Neural progenitor cell (in vitro differentiated cells): ENCODE measurements at regions not wholly inside any gene's neighbourhood (a gene's known extent, or its start where the extent isn't known, plus 50 kb on each side); places are given as distances from the start of the nearest gene placed in this dataset.

Source experiments
- DNase-seq: peaks from one replicate; pipeline ENCODE4 v3.0.0-alpha.2; 2016; ENCODE audit warnings: low spot score
- H2AFZ ChIP-seq: fragments of 200-600 bp; sonication (generic); replicated peaks from 2 replicates; pipeline ENCODE4 v1.6.1; 2016; ENCODE audit warnings: antibody characterized with exemption
- H3F3A ChIP-seq: fragments of 200-600 bp; sonication (generic); 2 replicates; pipeline ENCODE4 v1.6.1; 2016; ENCODE audit warnings: antibody characterized with exemption, low read depth
- H3K27ac ChIP-seq: fragments of 200-600 bp; sonication (generic); 2 replicates; pipeline ENCODE4 v1.5.1; 2016; ENCODE audit warnings: mild to moderate bottlenecking
- H3K27me3 ChIP-seq: fragments of 200-600 bp; sonication (generic); 2 replicates; pipeline ENCODE4 v1.6.1; 2016; ENCODE audit warnings: mild to moderate bottlenecking, moderate library complexity
- H3K36me3 ChIP-seq: fragments of 200-600 bp; sonication (generic); 2 replicates; pipeline ENCODE4 v1.5.1; 2016
- H3K4me1 ChIP-seq: fragments of 200-600 bp; sonication (generic); 2 replicates; pipeline ENCODE4 v1.6.1; 2016; ENCODE audit warnings: mixed run types
- H3K4me2 ChIP-seq: fragments of 200-600 bp; sonication (generic); 2 replicates; pipeline ENCODE4 v1.6.1; 2016
- H3K4me3 ChIP-seq: fragments of 200-600 bp; sonication (generic); 2 replicates; pipeline ENCODE4 v1.5.1; 2016
- H3K79me2 ChIP-seq: fragments of 200-600 bp; sonication (generic); 2 replicates; pipeline ENCODE4 v1.6.1; 2016; ENCODE audit warnings: low read depth
- H3K9ac ChIP-seq: fragments of 200-600 bp; sonication (generic); 2 replicates; pipeline ENCODE4 v1.6.1; 2016
- H3K9me3 ChIP-seq: fragments of 200-600 bp; sonication (generic); 2 replicates; pipeline ENCODE4 v1.5.1; 2016; ENCODE audit warnings: low read depth
- H4K20me1 ChIP-seq: fragments of 200-600 bp; sonication (generic); 2 replicates; pipeline ENCODE4 v1.6.1; 2016; ENCODE audit warnings: low read depth
- H3K27ac Mint-ChIP-seq: 3 replicates; pipeline ENCODE4 v1.8.0; 2021; ENCODE audit warnings: mixed read lengths
- H3K27me3 Mint-ChIP-seq: 2 replicates; pipeline ENCODE4 v1.8.0; 2022; ENCODE audit warnings: low read depth, mild to moderate bottlenecking, inconsistent platforms, moderate library complexity, mixed read lengths; ENCODE audit not compliant: insufficient read depth
- H3K36me3 Mint-ChIP-seq: 3 replicates; pipeline ENCODE4 v1.8.0; 2021; ENCODE audit warnings: mixed read lengths
- H3K4me1 Mint-ChIP-seq: 3 replicates; pipeline ENCODE4 v1.8.0; 2021; ENCODE audit warnings: mixed read lengths
- H3K4me3 Mint-ChIP-seq: 3 replicates; pipeline ENCODE4 v1.8.0; 2021; ENCODE audit warnings: mild to moderate bottlenecking, moderate library complexity, mixed read lengths
- H3K9me3 Mint-ChIP-seq: 3 replicates; pipeline ENCODE4 v1.8.0; 2020; ENCODE audit warnings: mixed read lengths
- CTCF ChIP-seq: fragments of 200-600 bp; sonication (generic); IDR thresholded peaks from 2 replicates; pipeline ENCODE4 v1.5.1; 2017; ENCODE audit warnings: antibody characterized with exemption, mild to moderate bottlenecking
- EZH2 ChIP-seq: fragments of 200-600 bp; sonication (generic); IDR thresholded peaks from 2 replicates; pipeline ENCODE4 v1.6.1; 2017; ENCODE audit warnings: antibody characterized with exemption, mild to moderate bottlenecking, moderate library complexity
- EZH2phosphoT487 ChIP-seq: fragments of 200-600 bp; sonication (generic); IDR thresholded peaks from 2 replicates; pipeline ENCODE4 v1.6.1; 2017; ENCODE audit warnings: antibody characterized with exemption

DNA sequence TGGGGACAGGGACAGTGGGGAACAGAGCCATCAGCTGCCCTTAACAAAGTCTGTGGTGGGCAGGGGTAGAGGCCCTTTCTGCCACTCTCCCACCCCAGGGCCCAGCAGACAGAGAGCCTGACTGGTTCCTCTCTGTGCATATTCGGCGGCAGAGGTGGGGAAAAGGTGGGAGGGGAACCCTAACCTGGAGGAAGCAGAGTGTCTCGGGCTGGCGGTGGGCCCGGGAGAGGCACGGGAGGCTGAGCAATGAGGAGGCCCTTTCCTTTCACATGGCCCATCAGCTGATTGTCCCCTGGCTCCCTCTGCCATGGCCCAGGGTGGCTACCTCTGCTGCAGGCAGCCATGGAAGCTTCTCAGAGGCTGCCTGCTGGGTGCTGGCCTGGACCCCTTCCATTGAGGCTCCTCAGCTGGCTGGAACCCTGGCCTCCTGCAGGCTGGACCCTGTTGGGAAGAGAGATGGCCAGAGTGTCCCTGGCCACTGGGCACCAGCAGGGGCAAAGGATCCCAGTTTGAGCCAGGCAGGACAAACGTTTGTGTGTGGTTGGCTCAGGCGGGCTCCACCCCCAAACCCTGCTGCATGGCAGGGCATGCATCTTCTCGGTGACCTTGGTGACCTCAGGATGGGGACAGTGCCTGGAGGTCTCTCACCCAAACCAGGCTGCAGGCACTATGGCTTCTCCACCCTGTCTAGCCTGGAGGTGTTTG is 202.8 kb upstream of the ZNF536 start:
- Mint-ChIP-seq H3K4me1 (no peaks in the 10 kb centered on the region), H3K4me3 (no peak overlapping the region), H3K9me3 (no peaks in the 10 kb centered on the region), H3K36me3 (no peaks in the 10 kb centered on the region), H3K27me3 (peaks cover 2% of the 10 kb centered on the region), H3K27ac (no peak overlapping the region)
- TF ChIP-seq EZH2 = no peak
- no peak for TF ChIP-seq EZH2phosphoT487
- no peak for TF ChIP-seq CTCF
- H3F3A ChIP-seq = no peaks in the 10 kb centered on the region
- H3K79me2 ChIP-seq = no peaks in the 10 kb centered on the region
- H3K27ac ChIP-seq = no peak overlapping the region
- no peak overlapping the region for H3K4me2 ChIP-seq
- no peak overlapping the region for H3K9ac ChIP-seq
- H4K20me1 ChIP-seq = no peaks in the 10 kb centered on the region
- no peak overlapping the region for H3K4me3 ChIP-seq
- H2AFZ ChIP-seq = no peak overlapping the region
- DNase-seq = no peak
- H3K9me3 ChIP-seq = no peaks in the 10 kb centered on the region
- no peaks in the 10 kb centered on the region for H3K4me1 ChIP-seq
- H3K27me3 ChIP-seq = no peaks in the 10 kb centered on the region
- H3K36me3 ChIP-seq = no peaks in the 10 kb centered on the region

GRCh38 chr19:30170081-30170480 is 202.1 kb upstream of the ZNF536 start:
- H2AFZ ChIP-seq = no peak overlapping the region
- no peak overlapping the region for H3K9ac ChIP-seq
- Mint-ChIP-seq H3K27ac (no peak overlapping the region), H3K4me1 (no peaks in the 10 kb centered on the region), H3K36me3 (no peaks in the 10 kb centered on the region), H3K27me3 (peaks cover 2% of the 10 kb centered on the region), H3K4me3 (no peak overlapping the region), H3K9me3 (no peaks in the 10 kb centered on the region)
- no peaks in the 10 kb centered on the region for H3K36me3 ChIP-seq
- H3F3A ChIP-seq = no peaks in the 10 kb centered on the region
- no peak for TF ChIP-seq CTCF
- no peak for TF ChIP-seq EZH2
- TF ChIP-seq EZH2phosphoT487 = no peak
- no peak for DNase-seq
- H3K9me3 ChIP-seq = no peaks in the 10 kb centered on the region
- no peaks in the 10 kb centered on the region for H3K27me3 ChIP-seq
- no peaks in the 10 kb centered on the region for H3K79me2 ChIP-seq
- H4K20me1 ChIP-seq = no peaks in the 10 kb centered on the region
- no peak overlapping the region for H3K27ac ChIP-seq
- H3K4me2 ChIP-seq = no peak overlapping the region
- no peaks in the 10 kb centered on the region for H3K4me1 ChIP-seq
- no peak overlapping the region for H3K4me3 ChIP-seq

DNA sequence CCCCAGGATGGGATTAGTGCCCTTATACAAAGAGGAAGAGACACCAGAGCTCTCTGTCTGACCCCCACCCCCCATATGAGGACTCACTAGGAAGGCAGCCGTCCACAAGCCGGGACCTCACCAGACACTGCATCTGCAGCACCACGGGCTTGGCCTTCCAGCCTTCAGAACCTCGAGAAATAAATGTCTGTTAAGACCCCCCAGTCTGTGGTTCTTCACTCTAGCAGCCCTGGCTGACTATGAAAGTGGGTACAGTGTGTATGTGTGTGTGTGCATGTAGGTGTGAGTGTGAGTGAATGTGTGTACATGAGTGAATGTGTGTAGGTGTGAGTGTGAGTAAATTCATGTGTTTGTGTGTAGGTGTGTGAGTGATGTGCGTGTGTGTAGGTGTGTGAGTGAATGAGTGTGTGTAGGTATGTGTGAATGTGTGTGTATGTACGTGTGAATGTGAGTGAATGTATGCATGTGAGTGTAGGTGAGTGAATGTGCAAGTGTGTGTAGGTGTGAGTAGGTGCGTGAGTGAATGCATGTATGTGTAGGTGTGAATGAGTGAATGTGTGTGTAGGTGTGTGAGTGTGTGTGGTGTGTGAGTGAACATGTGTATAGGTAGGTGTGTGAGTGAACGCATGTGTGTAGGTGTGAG is 201.6 kb upstream of the ZNF536 start:
- no peak overlapping the region for H3K27ac Mint-ChIP-seq
- no peaks in the 10 kb centered on the region for H3K79me2 ChIP-seq
- no peak overlapping the region for H3K9ac ChIP-seq
- no peaks in the 10 kb centered on the region for H3F3A ChIP-seq
- H3K4me2 ChIP-seq = no peak overlapping the region
- no peaks in the 10 kb centered on the region for H3K9me3 Mint-ChIP-seq
- H3K4me3 Mint-ChIP-seq = no peak overlapping the region
- no peak for DNase-seq
- H3K36me3 Mint-ChIP-seq = no peaks in the 10 kb centered on the region
- H3K27me3 Mint-ChIP-seq = peaks cover 2% of the 10 kb centered on the region
- no peak overlapping the region for H3K27ac ChIP-seq
- no peaks in the 10 kb centered on the region for H3K4me1 ChIP-seq
- H3K36me3 ChIP-seq = no peaks in the 10 kb centered on the region
- H3K4me3 ChIP-seq = no peak overlapping the region
- H2AFZ ChIP-seq = no peak overlapping the region
- H4K20me1 ChIP-seq = no peaks in the 10 kb centered on the region
- H3K9me3 ChIP-seq = no peaks in the 10 kb centered on the region
- H3K4me1 Mint-ChIP-seq = no peaks in the 10 kb centered on the region
- no peaks in the 10 kb centered on the region for H3K27me3 ChIP-seq
- no peak for TF ChIP-seq EZH2
- no peak for TF ChIP-seq CTCF
- no peak for TF ChIP-seq EZH2phosphoT487
